Type B pancreatic cell (in vitro differentiated cells): ENCODE measurements at regions not wholly inside any gene's neighbourhood (a gene's known extent, or its start where the extent isn't known, plus 50 kb on each side); places are given as distances from the start of the nearest gene placed in this dataset.

Experiments
- DNase-seq: peaks from one replicate; pipeline ENCODE4 v3.0.0; 2021; ENCODE audit warnings: mixed read lengths; ENCODE audit not compliant: unreplicated experiment; ENCODE audit errors: extremely low spot score
- H3K27ac Mint-ChIP-seq: 2 replicates; pipeline ENCODE4 v1.8.0; 2021; ENCODE audit warnings: mild to moderate bottlenecking, mixed read lengths
- H3K27me3 Mint-ChIP-seq: 2 replicates; pipeline ENCODE4 v1.8.0; 2021; ENCODE audit warnings: mixed read lengths
- H3K36me3 Mint-ChIP-seq: 2 replicates; pipeline ENCODE4 v1.8.0; 2021; ENCODE audit warnings: mixed read lengths
- H3K4me1 Mint-ChIP-seq: one replicate; pipeline ENCODE4 v1.8.0; 2021; ENCODE audit warnings: mixed read lengths; ENCODE audit not compliant: unreplicated experiment
- H3K4me3 Mint-ChIP-seq: 2 replicates; pipeline ENCODE4 v1.8.0; 2021; ENCODE audit warnings: mild to moderate bottlenecking, mixed read lengths
- H3K9me3 Mint-ChIP-seq: 2 replicates; pipeline ENCODE4 v1.8.0; 2021; ENCODE audit warnings: mixed read lengths
- CTCF ChIP-seq: fragments of 200-600 bp; sonication (generic); conservative IDR thresholded peaks from 2 replicates; pipeline ENCODE4 v1.5.0; 2021; ENCODE audit warnings: antibody characterized with exemption, mild to moderate bottlenecking

- H3K27me3 Mint-ChIP-seq, result no peaks in the 10 kb centered on the region
- DNase-seq, result no peak
- no peaks in the 10 kb centered on the region for H3K9me3 Mint-ChIP-seq
- H3K4me1 Mint-ChIP-seq, result peaks cover 5% of the 10 kb centered on the region
- no peak overlapping the region for H3K4me3 Mint-ChIP-seq
- H3K27ac Mint-ChIP-seq, result no peak overlapping the region
- no peak for TF ChIP-seq CTCF
- H3K36me3 Mint-ChIP-seq, result no peaks in the 10 kb centered on the region
Measured at GRCh38 chr14:82045339-82045738, 511.7 kb upstream of the SEL1L start.

GRCh38 chr14:82046512-82047226 lies 513.0 kb upstream of the SEL1L start:
- no peak for TF ChIP-seq CTCF
- Mint-ChIP-seq H3K4me3 (no peak overlapping the region), H3K36me3 (no peaks in the 10 kb centered on the region), H3K4me1 (peaks cover 5% of the 10 kb centered on the region), H3K27ac (no peak overlapping the region), H3K9me3 (no peaks in the 10 kb centered on the region), H3K27me3 (peaks cover 3% of the 10 kb centered on the region)
- no peak for DNase-seq

- Mint-ChIP-seq H3K9me3 (no peaks in the 10 kb centered on the region), H3K36me3 (no peaks in the 10 kb centered on the region), H3K27ac (no peak overlapping the region), H3K27me3 (peaks cover 3% of the 10 kb centered on the region), H3K4me3 (no peak overlapping the region), H3K4me1 (peaks cover 5% of the 10 kb centered on the region)
- no peak for DNase-seq
- no peak for TF ChIP-seq CTCF
Measured at GRCh38 chr14:82047777-82048470, 514.3 kb upstream of the SEL1L start.

- TF ChIP-seq CTCF, result no peak
- Mint-ChIP-seq H3K4me1 (peaks cover 1% of the 10 kb centered on the region), H3K27ac (no peak overlapping the region), H3K9me3 (no peaks in the 10 kb centered on the region), H3K27me3 (peaks cover 3% of the 10 kb centered on the region), H3K36me3 (no peaks in the 10 kb centered on the region), H3K4me3 (no peak overlapping the region)
- no peak for DNase-seq
Measured at GRCh38 chr14:82052778-82053177, 519.1 kb upstream of the SEL1L start.

GRCh38 chr14:82055515-82056115 lies 522.0 kb upstream of the SEL1L start:
- H3K36me3 Mint-ChIP-seq, result no peaks in the 10 kb centered on the region
- TF ChIP-seq CTCF, result no peak
- no peak for DNase-seq
- peaks cover 3% of the 10 kb centered on the region for H3K27me3 Mint-ChIP-seq
- no peaks in the 10 kb centered on the region for H3K4me1 Mint-ChIP-seq
- H3K4me3 Mint-ChIP-seq, result no peak overlapping the region
- no peaks in the 10 kb centered on the region for H3K9me3 Mint-ChIP-seq
- H3K27ac Mint-ChIP-seq, result no peak overlapping the region
